ENCODE measurements at regions not wholly inside any gene's neighbourhood (a gene's known extent, or its start where the extent isn't known, plus 50 kb on each side); places are given as distances from the start of the nearest gene placed in this dataset.

DNA sequence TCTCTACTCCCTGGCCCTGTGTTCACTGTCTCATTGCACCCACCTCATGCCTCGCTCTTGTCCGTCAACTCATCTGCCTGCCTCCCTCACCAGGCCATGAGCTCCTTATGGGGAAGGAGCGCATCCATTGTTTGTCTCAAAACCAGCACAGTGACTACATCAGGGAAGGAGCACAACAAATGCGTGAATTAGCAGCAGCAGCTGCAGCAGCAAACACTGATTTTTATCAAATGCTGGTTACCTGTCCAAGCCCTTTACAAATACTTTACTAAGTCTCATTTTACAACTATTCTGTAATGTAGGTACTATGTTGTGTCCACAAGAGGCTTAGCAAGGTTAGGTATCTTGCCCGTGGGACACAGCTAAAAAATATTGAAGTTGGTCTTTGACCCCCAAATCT is 85.9 kb upstream of the PLET1 start:
- TF ChIP-seq POLR2A (IDR thresholded peaks at IDR 0.05): no peak
- TF ChIP-seq, protein P1, sequence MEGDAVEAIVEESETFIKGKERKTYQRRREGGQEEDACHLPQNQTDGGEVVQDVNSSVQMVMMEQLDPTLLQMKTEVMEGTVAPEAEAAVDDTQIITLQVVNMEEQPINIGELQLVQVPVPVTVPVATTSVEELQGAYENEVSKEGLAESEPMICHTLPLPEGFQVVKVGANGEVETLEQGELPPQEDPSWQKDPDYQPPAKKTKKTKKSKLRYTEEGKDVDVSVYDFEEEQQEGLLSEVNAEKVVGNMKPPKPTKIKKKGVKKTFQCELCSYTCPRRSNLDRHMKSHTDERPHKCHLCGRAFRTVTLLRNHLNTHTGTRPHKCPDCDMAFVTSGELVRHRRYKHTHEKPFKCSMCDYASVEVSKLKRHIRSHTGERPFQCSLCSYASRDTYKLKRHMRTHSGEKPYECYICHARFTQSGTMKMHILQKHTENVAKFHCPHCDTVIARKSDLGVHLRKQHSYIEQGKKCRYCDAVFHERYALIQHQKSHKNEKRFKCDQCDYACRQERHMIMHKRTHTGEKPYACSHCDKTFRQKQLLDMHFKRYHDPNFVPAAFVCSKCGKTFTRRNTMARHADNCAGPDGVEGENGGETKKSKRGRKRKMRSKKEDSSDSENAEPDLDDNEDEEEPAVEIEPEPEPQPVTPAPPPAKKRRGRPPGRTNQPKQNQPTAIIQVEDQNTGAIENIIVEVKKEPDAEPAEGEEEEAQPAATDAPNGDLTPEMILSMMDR (IDR thresholded peaks at IDR 0.05): no peak
